CD14-positive monocyte (primary cell): ENCODE measurements at regions not wholly inside any gene's neighbourhood (a gene's known extent, or its start where the extent isn't known, plus 50 kb on each side); places are given as distances from the start of the nearest gene placed in this dataset.

Experiments
- DNase-seq, 3 donors: peaks; one replicate each; pipeline ENCODE4 v3.0.0-alpha.2; 2011 to 2022
- H2AFZ ChIP-seq: 2 replicates; pipeline ENCODE4 v1.6.0; 2012; ENCODE audit warnings: mild to moderate bottlenecking, low read depth, low read length, inconsistent platforms; ENCODE audit not compliant: insufficient read depth, poor library complexity, severe bottlenecking
- H3K27ac ChIP-seq, 2 donors: 1 replicate in 1 of 2; 2 replicates in 1 of 2; pipeline ENCODE4 v1.5.1; 2012 to 2013; ENCODE audit warnings: low read length in 2 of 2, control low read depth in 1 of 2, inconsistent platforms in 1 of 2, low read depth in 1 of 2, mild to moderate bottlenecking in 1 of 2
- H3K27me3 ChIP-seq, 2 donors: one replicate each; pipeline versions ENCODE4 v1.6.0 to v1.6.1; 2011 to 2013; ENCODE audit warnings: low read length in 2 of 2; ENCODE audit not compliant: control insufficient read depth in 2 of 2, insufficient read depth in 2 of 2
- H3K36me3 ChIP-seq, 2 donors: replicated peaks in 1 of 2; 1 replicate in 1 of 2; 2 replicates in 1 of 2; pipeline versions ENCODE4 v1.5.1 to v1.6.1; 2012 to 2013; ENCODE audit warnings: low read length in 2 of 2, control low read depth in 1 of 2, inconsistent platforms in 1 of 2, mild to moderate bottlenecking in 1 of 2; ENCODE audit not compliant: insufficient read depth in 2 of 2, control insufficient read depth in 1 of 2
- H3K4me1 ChIP-seq, 2 donors: 1 replicate in 1 of 2; 2 replicates in 1 of 2; pipeline versions ENCODE4 v1.5.1 to v1.6.1; 2012 to 2013; ENCODE audit warnings: low read length in 2 of 2, control low read depth in 1 of 2, inconsistent platforms in 1 of 2, mild to moderate bottlenecking in 1 of 2, moderate library complexity in 1 of 2; ENCODE audit not compliant: insufficient read depth in 2 of 2, control insufficient read depth in 1 of 2
- H3K4me2 ChIP-seq: replicated peaks from 2 replicates; pipeline ENCODE3; 2012; ENCODE audit warnings: low read length, moderate library complexity, mild to moderate bottlenecking; ENCODE audit not compliant: poor library complexity, severe bottlenecking; ENCODE audit errors: extremely low read depth
- H3K4me3 ChIP-seq, 3 experiments: fragments of 200-600 bp in 1 of 3; sonication (generic) in 1 of 3; replicated peaks in 1 of 3; 1 replicate in 2 of 3; 2 replicates in 1 of 3; pipeline ENCODE4 v1.5.1; 2011 to 2013; ENCODE audit warnings: low read length in 3 of 3, mild to moderate bottlenecking in 3 of 3, control low read depth in 2 of 3, low read depth in 2 of 3, inconsistent platforms in 1 of 3, moderate library complexity in 1 of 3
- H3K79me2 ChIP-seq: 2 replicates; pipeline ENCODE4 v1.6.0; 2012; ENCODE audit warnings: mild to moderate bottlenecking, control low read depth, inconsistent platforms, low read length, moderate library complexity; ENCODE audit not compliant: insufficient read depth
- H3K9ac ChIP-seq: 2 replicates; pipeline ENCODE4 v1.6.0; 2017; ENCODE audit warnings: low read length, mild to moderate bottlenecking; ENCODE audit not compliant: insufficient read depth, poor library complexity, severe bottlenecking
- H3K9me3 ChIP-seq, 2 donors: replicated peaks in 1 of 2; 1 replicate in 1 of 2; 2 replicates in 1 of 2; pipeline versions ENCODE4 v1.5.1 to v1.6.1; 2012 to 2013; ENCODE audit warnings: low read length in 2 of 2, control low read depth in 1 of 2; ENCODE audit not compliant: control insufficient read depth in 1 of 2, insufficient read depth in 1 of 2
- H4K20me1 ChIP-seq: 2 replicates; pipeline ENCODE4 v1.6.0; 2012; ENCODE audit warnings: mild to moderate bottlenecking, low read length, control low read depth, moderate library complexity; ENCODE audit not compliant: insufficient read depth
- H3K27ac Mint-ChIP-seq, 7 donors: one replicate each; pipeline ENCODE4 v1.8.0; 2020; ENCODE audit warnings: mild to moderate bottlenecking in 7 of 7, mixed read lengths in 7 of 7, moderate library complexity in 6 of 7, inconsistent platforms in 2 of 7
- H3K27me3 Mint-ChIP-seq, 3 donors: one replicate each; pipeline ENCODE4 v1.8.0; 2021 to 2022; ENCODE audit warnings: low read depth in 3 of 3, mild to moderate bottlenecking in 3 of 3, mixed read lengths in 3 of 3, moderate library complexity in 3 of 3, inconsistent platforms in 1 of 3
- H3K36me3 Mint-ChIP-seq, 2 donors: one replicate each; pipeline ENCODE4 v1.8.0; 2020; ENCODE audit warnings: mixed read lengths in 2 of 2, inconsistent platforms in 1 of 2, mild to moderate bottlenecking in 1 of 2
- H3K4me1 Mint-ChIP-seq: one replicate; pipeline ENCODE4 v1.8.0; 2020; ENCODE audit warnings: mild to moderate bottlenecking, mixed read lengths
- H3K4me3 Mint-ChIP-seq, 2 donors: one replicate each; pipeline ENCODE4 v1.8.0; 2020; ENCODE audit warnings: mild to moderate bottlenecking in 2 of 2, mixed read lengths in 2 of 2, moderate library complexity in 1 of 2
- H3K9me3 Mint-ChIP-seq, 7 donors: one replicate each; pipeline ENCODE4 v1.8.0; 2020 to 2022; ENCODE audit warnings: mixed read lengths in 7 of 7, mild to moderate bottlenecking in 6 of 7, moderate library complexity in 6 of 7, inconsistent platforms in 2 of 7
- WGBS: methylation state at CpG from one replicate; pipeline ENCODE4 v1.1.5; 2013; ENCODE audit warnings: missing lambda C conversion rate; ENCODE audit not compliant: insufficient coverage; 5-methylcytosine and 5-hydroxymethylcytosine counted together
- intact Hi-C, 2 donors: fragments of 100-400 bp; cut with micrococcal nuclease; formaldehyde crosslinking; loops; one replicate each; pipeline versions ENCODE4 v1.15.0 to v1.15.1; 2023
- TF ChIP-seq, protein P1 (sequence below): fragments of 200-600 bp; IDR thresholded peaks from one replicate; pipeline ENCODE4 v1.8.0; 2022; ENCODE audit warnings: antibody characterized with exemption, mild to moderate bottlenecking

GRCh38 chr2:198656869-198657268 is 800.9 kb downstream of the SATB2 start:
- Mint-ChIP-seq H3K4me1 (no peaks in the 10 kb centered on the region), H3K4me3 (no peak overlapping the region), H3K27ac (no peak overlapping the region), H3K27me3 (no peaks in the 10 kb centered on the region), H3K9me3 (no peaks in the 10 kb centered on the region), H3K36me3 (no peaks in the 10 kb centered on the region)
- H3K4me3 ChIP-seq: no peak overlapping the region
- H3K4me2 ChIP-seq: no peak overlapping the region
- H2AFZ ChIP-seq: no peak overlapping the region
- DNase-seq: no peak
- H3K9ac ChIP-seq: no peak overlapping the region
- no peaks in the 10 kb centered on the region for H3K9me3 ChIP-seq
- H3K27ac ChIP-seq: no peak overlapping the region
- TF ChIP-seq, protein P1, sequence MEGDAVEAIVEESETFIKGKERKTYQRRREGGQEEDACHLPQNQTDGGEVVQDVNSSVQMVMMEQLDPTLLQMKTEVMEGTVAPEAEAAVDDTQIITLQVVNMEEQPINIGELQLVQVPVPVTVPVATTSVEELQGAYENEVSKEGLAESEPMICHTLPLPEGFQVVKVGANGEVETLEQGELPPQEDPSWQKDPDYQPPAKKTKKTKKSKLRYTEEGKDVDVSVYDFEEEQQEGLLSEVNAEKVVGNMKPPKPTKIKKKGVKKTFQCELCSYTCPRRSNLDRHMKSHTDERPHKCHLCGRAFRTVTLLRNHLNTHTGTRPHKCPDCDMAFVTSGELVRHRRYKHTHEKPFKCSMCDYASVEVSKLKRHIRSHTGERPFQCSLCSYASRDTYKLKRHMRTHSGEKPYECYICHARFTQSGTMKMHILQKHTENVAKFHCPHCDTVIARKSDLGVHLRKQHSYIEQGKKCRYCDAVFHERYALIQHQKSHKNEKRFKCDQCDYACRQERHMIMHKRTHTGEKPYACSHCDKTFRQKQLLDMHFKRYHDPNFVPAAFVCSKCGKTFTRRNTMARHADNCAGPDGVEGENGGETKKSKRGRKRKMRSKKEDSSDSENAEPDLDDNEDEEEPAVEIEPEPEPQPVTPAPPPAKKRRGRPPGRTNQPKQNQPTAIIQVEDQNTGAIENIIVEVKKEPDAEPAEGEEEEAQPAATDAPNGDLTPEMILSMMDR: no peak
- 80% methylated on average over 1 of the region's 2 CpGs for WGBS
- intact Hi-C loops: no loop called here
- H3K27me3 ChIP-seq: no peaks in the 10 kb centered on the region
- no peaks in the 10 kb centered on the region for H3K79me2 ChIP-seq
- H3K36me3 ChIP-seq: no peaks in the 10 kb centered on the region
- no peaks in the 10 kb centered on the region for H3K4me1 ChIP-seq
- no peaks in the 10 kb centered on the region for H4K20me1 ChIP-seq

DNA sequence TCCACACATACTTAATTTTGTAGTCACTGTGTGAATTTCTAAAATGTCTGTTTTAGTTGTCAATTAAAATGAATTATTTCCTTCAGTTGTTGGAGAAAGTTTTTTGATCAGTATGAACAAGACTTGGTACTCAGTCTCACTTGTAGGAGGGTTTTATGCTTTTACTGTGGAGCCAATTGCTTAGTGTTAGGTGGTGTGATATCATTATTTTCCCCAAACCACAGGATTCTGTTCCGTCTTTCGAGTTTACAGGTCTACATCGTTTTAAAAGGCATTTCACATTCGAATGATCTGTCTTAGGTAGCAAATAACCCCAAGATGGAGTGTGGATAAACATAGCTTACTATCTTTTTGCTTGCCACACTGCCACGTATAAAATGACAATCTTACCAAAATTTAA is 803.1 kb downstream of the SATB2 start:
- no peaks in the 10 kb centered on the region for H3K9me3 Mint-ChIP-seq
- no CpG with 5 or more reads among the region's 5 CpGs for WGBS

More for the DNA sequence above, 803.1 kb downstream of the SATB2 start:
- H3K27me3 Mint-ChIP-seq: no peaks in the 10 kb centered on the region
- H3K9me3 ChIP-seq: no peaks in the 10 kb centered on the region
- TF ChIP-seq, protein P1: no peak
- no peak overlapping the region for H3K27ac ChIP-seq
- no peak overlapping the region for H2AFZ ChIP-seq
- H3K36me3 Mint-ChIP-seq: no peaks in the 10 kb centered on the region
- no peak overlapping the region for H3K4me3 ChIP-seq
- no peaks in the 10 kb centered on the region for H3K27me3 ChIP-seq
- DNase-seq: no peak
- H3K9ac ChIP-seq: no peak overlapping the region
- H3K4me3 Mint-ChIP-seq: no peak overlapping the region
- intact Hi-C loops: no loop called here
- H4K20me1 ChIP-seq: no peaks in the 10 kb centered on the region
- no peaks in the 10 kb centered on the region for H3K79me2 ChIP-seq
- no peaks in the 10 kb centered on the region for H3K36me3 ChIP-seq
- no peak overlapping the region for H3K27ac Mint-ChIP-seq
- no peaks in the 10 kb centered on the region for H3K4me1 ChIP-seq
- no peaks in the 10 kb centered on the region for H3K4me1 Mint-ChIP-seq
- no peak overlapping the region for H3K4me2 ChIP-seq
